Endothelial cell of umbilical vein (primary cell): ENCODE measurements at regions not wholly inside any gene's neighbourhood (a gene's known extent, or its start where the extent isn't known, plus 50 kb on each side); places are given as distances from the start of the nearest gene placed in this dataset.

ENCODE experiments used
- BruUV-seq: library from RNA; stranded (reverse); fragments of 400-500 nt; replicated peaks from 2 replicates; lab custom pipeline; 2021; lab: Mats Ljungman, UMichigan
- CTCF ChIA-PET: fragments of 300-600, 350-600 bp; sonication (Branson Sonifier 250); formaldehyde crosslinking; loops from one replicate; lab custom pipeline; 2021; ENCODE audit warnings: antibody characterized with exemption, inconsistent platforms; lab: Charles Lee
- POLR2A ChIA-PET: fragments of 300-600, 350-600 bp; sonication (Branson Sonifier 250); formaldehyde crosslinking; loops from one replicate; lab custom pipeline; 2021; ENCODE audit warnings: antibody characterized with exemption, inconsistent platforms; lab: Charles Lee
- DNase-seq: peaks from one replicate; pipeline ENCODE4 v3.0.0-alpha.2; 2011; ENCODE audit warnings: low read depth, low spot score
- FAIRE-seq: peaks from 2 replicates; lab custom pipeline; 2011; peaks lifted over from hg19 to GRCh38; lab: Jason Lieb, UNC
- H2AFZ ChIP-seq: 2 replicates; pipeline ENCODE4 v1.6.0; 2012; ENCODE audit warnings: low read depth, low read length, control low read depth, inconsistent platforms
- H3K27ac ChIP-seq: 2 replicates; pipeline ENCODE4 v1.5.1; 2011; ENCODE audit warnings: low read depth, mild to moderate bottlenecking, control low read depth, low read length, moderate library complexity; ENCODE audit not compliant: insufficient read depth
- H3K27me3 ChIP-seq, 2 experiments: 2 replicates each; pipeline versions ENCODE4 v1.6.0 to v1.6.1; 2011; ENCODE audit warnings: low read length in 2 of 2, mixed read lengths in 1 of 2; ENCODE audit not compliant: control insufficient read depth in 2 of 2, insufficient read depth in 2 of 2
- H3K36me3 ChIP-seq, 2 experiments: 2 replicates in 1 of 2; 3 replicates in 1 of 2; pipeline ENCODE4 v1.5.1; 2011; ENCODE audit warnings: low read length in 2 of 2, mild to moderate bottlenecking in 1 of 2, moderate library complexity in 1 of 2; ENCODE audit not compliant: control insufficient read depth in 2 of 2, insufficient read depth in 2 of 2; ENCODE audit errors: extremely low read depth in 1 of 2
- H3K4me1 ChIP-seq: 3 replicates; pipeline ENCODE4 v1.5.1; 2011; ENCODE audit warnings: mild to moderate bottlenecking, low read length; ENCODE audit not compliant: control insufficient read depth, insufficient read depth; ENCODE audit errors: extremely low read depth
- H3K4me2 ChIP-seq: 2 replicates; pipeline ENCODE4 v1.6.1; 2011; ENCODE audit warnings: low read length, control low read depth, mixed read lengths; ENCODE audit not compliant: insufficient read depth
- H3K4me3 ChIP-seq, 3 experiments: fragments of 200-600 bp in 1 of 3; sonication (generic), shearing (Covaris generic) in 1 of 3; replicated peaks in 1 of 3; 2 replicates each; pipeline ENCODE4 v1.5.1; 2011 to 2016; ENCODE audit warnings: control low read depth in 3 of 3, low read length in 3 of 3, mild to moderate bottlenecking in 2 of 3, inconsistent platforms in 1 of 3, low read depth in 1 of 3, moderate library complexity in 1 of 3; ENCODE audit not compliant: insufficient read depth in 1 of 3
- H3K79me2 ChIP-seq: 2 replicates; pipeline ENCODE4 v1.6.0; 2012; ENCODE audit warnings: low read length, inconsistent platforms; ENCODE audit not compliant: control insufficient read depth, insufficient read depth
- H3K9ac ChIP-seq: replicated peaks from 2 replicates; pipeline ENCODE3; 2011; ENCODE audit warnings: low read length, control low read depth; ENCODE audit not compliant: insufficient read depth; ENCODE audit errors: extremely low read depth
- H3K9me1 ChIP-seq: replicated peaks from 3 replicates; pipeline ENCODE4 v1.6.0; 2011; ENCODE audit warnings: mild to moderate bottlenecking, low read length; ENCODE audit not compliant: control insufficient read depth, insufficient read depth; ENCODE audit errors: extremely low read depth
- H3K9me3 ChIP-seq: replicated peaks from 2 replicates; pipeline ENCODE4 v1.5.1; 2012; ENCODE audit warnings: low read length, inconsistent platforms; ENCODE audit not compliant: control insufficient read depth, insufficient read depth
- H4K20me1 ChIP-seq: replicated peaks from 2 replicates; pipeline ENCODE3; 2011; ENCODE audit warnings: mild to moderate bottlenecking, low read length; ENCODE audit not compliant: control insufficient read depth, insufficient read depth; ENCODE audit errors: extremely low read depth
- EZH2 ChIP-seq: IDR thresholded peaks from 2 replicates; pipeline ENCODE4 v1.6.1; 2012; ENCODE audit warnings: borderline replicate concordance, low read depth, mild to moderate bottlenecking, moderate library complexity, low read length, inconsistent platforms; ENCODE audit not compliant: severe bottlenecking
- FOS ChIP-seq: IDR thresholded peaks from 2 replicates; pipeline ENCODE4 v1.6.1; 2011; ENCODE audit warnings: mild to moderate bottlenecking, low read length, moderate library complexity, borderline replicate concordance; ENCODE audit not compliant: insufficient read depth
- GATA2 ChIP-seq: IDR thresholded peaks from 2 replicates; pipeline ENCODE4 v1.7.0; 2011; ENCODE audit warnings: low read depth, mild to moderate bottlenecking, moderate library complexity, mixed read lengths, low read length; ENCODE audit not compliant: insufficient read length, insufficient read depth
- JUN ChIP-seq: IDR thresholded peaks from 2 replicates; pipeline ENCODE4 v1.6.1; 2011; ENCODE audit warnings: borderline replicate concordance, low read depth; ENCODE audit not compliant: insufficient read length, insufficient read depth
- MYC ChIP-seq: IDR thresholded peaks from one replicate; pipeline ENCODE4 v1.6.1; 2011; ENCODE audit warnings: mild to moderate bottlenecking, low read depth, low read length
- POLR2A ChIP-seq: IDR thresholded peaks from 2 replicates; pipeline ENCODE4 v1.6.1; 2012; ENCODE audit warnings: low read depth, mild to moderate bottlenecking, control low read depth, low read length
- POLR2AphosphoS5 ChIP-seq: IDR thresholded peaks from 2 replicates; pipeline ENCODE4 v1.6.1; 2012; ENCODE audit warnings: low read depth, mild to moderate bottlenecking, control low read depth, low read length, moderate library complexity; ENCODE audit not compliant: insufficient read depth
- dilution Hi-C: fragments of 300-500 bp; cut with MboI; formaldehyde crosslinking; loops from one replicate; pipeline ENCODE4 v1.15.0; 2019; ENCODE audit warnings: low sequenced_read_pairs; ENCODE audit not compliant: extremely low pct_ligation_motif_present
- intact Hi-C: fragments of 100-400 bp; cut with micrococcal nuclease; formaldehyde crosslinking; loops from one replicate; pipeline ENCODE4 v1.10.0; 2022
- TF ChIP-seq, protein P1 (sequence below): IDR thresholded peaks from 2 replicates; pipeline ENCODE4 v1.6.1; 2011; ENCODE audit not compliant: insufficient read depth, insufficient read length
- TF ChIP-seq, protein P2 (sequence below), 2 donors: IDR thresholded peaks; 1 replicate in 1 of 2; 2 replicates in 1 of 2; pipeline ENCODE4 v1.5.1; 2011; ENCODE audit warnings: low read length in 2 of 2, mild to moderate bottlenecking in 2 of 2, moderate library complexity in 2 of 2, control low read depth in 1 of 2, inconsistent platforms in 1 of 2, low read depth in 1 of 2; ENCODE audit not compliant: insufficient read depth in 1 of 2; ENCODE audit errors: extremely low read depth in 1 of 2

GRCh38 chr21:21813934-21814333, 815.7 kb downstream of the NCAM2 start:
- no peaks in the 10 kb centered on the region for H3K4me1 ChIP-seq
- H3K9me3 ChIP-seq = no peaks in the 10 kb centered on the region
- no peaks in the 10 kb centered on the region for H3K9me1 ChIP-seq
- no peaks in the 10 kb centered on the region for H3K79me2 ChIP-seq
- no peak overlapping the region for H3K27ac ChIP-seq
- FAIRE-seq = no peak
- H3K9ac ChIP-seq = no peak overlapping the region
- intact Hi-C loops = no loop called here
- no peak overlapping the region for H2AFZ ChIP-seq
- no peaks in the 10 kb centered on the region for H4K20me1 ChIP-seq
- TF ChIP-seq FOS (no peak), EZH2 (no peak), JUN (no peak), POLR2A (no peak), POLR2AphosphoS5 (no peak), GATA2 (no peak), MYC (no peak)
- TF ChIP-seq, protein P1, sequence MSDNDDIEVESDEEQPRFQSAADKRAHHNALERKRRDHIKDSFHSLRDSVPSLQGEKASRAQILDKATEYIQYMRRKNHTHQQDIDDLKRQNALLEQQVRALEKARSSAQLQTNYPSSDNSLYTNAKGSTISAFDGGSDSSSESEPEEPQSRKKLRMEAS = no peak
- TF ChIP-seq, protein P2, sequence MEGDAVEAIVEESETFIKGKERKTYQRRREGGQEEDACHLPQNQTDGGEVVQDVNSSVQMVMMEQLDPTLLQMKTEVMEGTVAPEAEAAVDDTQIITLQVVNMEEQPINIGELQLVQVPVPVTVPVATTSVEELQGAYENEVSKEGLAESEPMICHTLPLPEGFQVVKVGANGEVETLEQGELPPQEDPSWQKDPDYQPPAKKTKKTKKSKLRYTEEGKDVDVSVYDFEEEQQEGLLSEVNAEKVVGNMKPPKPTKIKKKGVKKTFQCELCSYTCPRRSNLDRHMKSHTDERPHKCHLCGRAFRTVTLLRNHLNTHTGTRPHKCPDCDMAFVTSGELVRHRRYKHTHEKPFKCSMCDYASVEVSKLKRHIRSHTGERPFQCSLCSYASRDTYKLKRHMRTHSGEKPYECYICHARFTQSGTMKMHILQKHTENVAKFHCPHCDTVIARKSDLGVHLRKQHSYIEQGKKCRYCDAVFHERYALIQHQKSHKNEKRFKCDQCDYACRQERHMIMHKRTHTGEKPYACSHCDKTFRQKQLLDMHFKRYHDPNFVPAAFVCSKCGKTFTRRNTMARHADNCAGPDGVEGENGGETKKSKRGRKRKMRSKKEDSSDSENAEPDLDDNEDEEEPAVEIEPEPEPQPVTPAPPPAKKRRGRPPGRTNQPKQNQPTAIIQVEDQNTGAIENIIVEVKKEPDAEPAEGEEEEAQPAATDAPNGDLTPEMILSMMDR (IDR thresholded peaks at IDR 0.05; ENCODE audit: extremely low read depth in 1 of 2, insufficient read depth in 1 of 2, low read depth in 1 of 2, low read length in 2 of 2) = no peak
- dilution Hi-C loops = no loop called here
- no peak overlapping the region for H3K4me3 ChIP-seq
- CTCF ChIA-PET = no interaction called here
- DNase-seq = no peak
- no TSS peak for BruUV-seq
- no peaks in the 10 kb centered on the region for H3K36me3 ChIP-seq
- no peak overlapping the region for H3K4me2 ChIP-seq
- POLR2A ChIA-PET = no interaction called here
- H3K27me3 ChIP-seq = no peaks in the 10 kb centered on the region
